Right lobe of liver (tissue), 6 donors: ENCODE measurements at regions not wholly inside any gene's neighbourhood (a gene's known extent, or its start where the extent isn't known, plus 50 kb on each side); places are given as distances from the start of the nearest gene placed in this dataset.

Experiments used
- ATAC-seq, 4 donors: fragments of 200-7000 bp; cut with Tn5 transposase; one replicate each; pipeline ENCODE4 v1.9.1; 2020; ENCODE audit warnings: mild to moderate bottlenecking in 4 of 4, moderate library complexity in 4 of 4
- DNase-seq, 3 donors: peaks; one replicate each; pipeline ENCODE4 v3.0.0-alpha.2; 2020
- H3K27ac ChIP-seq, 3 donors: fragments of 200-600 bp; one replicate each; pipeline ENCODE4 v1.8.0; 2022
- H3K27me3 ChIP-seq, 2 donors: fragments of 200-600 bp; one replicate each; pipeline ENCODE4 v1.8.0; 2022
- H3K36me3 ChIP-seq, 4 donors: fragments of 200-600 bp; sonication (generic) in 1 of 4; one replicate each; pipeline versions ENCODE4 v1.5.1 to v1.8.0; 2017 to 2022; ENCODE audit warnings: control low read depth in 1 of 4
- H3K4me1 ChIP-seq, 4 donors: fragments of 200-600 bp; sonication (generic) in 1 of 4; one replicate each; pipeline versions ENCODE4 v1.5.1 to v1.8.0; 2017 to 2022; ENCODE audit warnings: control low read depth in 1 of 4
- H3K4me3 ChIP-seq, 3 donors: fragments of 200-600 bp; one replicate each; pipeline ENCODE4 v1.8.0; 2022
- H3K9me3 ChIP-seq, 4 donors: fragments of 200-600 bp; sonication (generic) in 1 of 4; one replicate each; pipeline versions ENCODE4 v1.5.1 to v1.8.0; 2017 to 2022; ENCODE audit warnings: control low read depth in 1 of 4
- CTCF ChIP-seq, 4 donors: fragments of 200-600 bp in 3 of 4; fragments of 450-650 bp in 1 of 4; IDR thresholded peaks; one replicate each; pipeline versions ENCODE4 v1.5.1 to v1.8.0; 2016 to 2022; ENCODE audit warnings: antibody characterized with exemption in 4 of 4, mild to moderate bottlenecking in 2 of 4
- POLR2A ChIP-seq: fragments of 450-650 bp; IDR thresholded peaks from one replicate; pipeline ENCODE4 v1.6.1; 2017; ENCODE audit warnings: antibody characterized with exemption, mild to moderate bottlenecking
- WGBS: methylation state at CpG from one replicate; pipeline ENCODE4 v1.1.6; 2018; ENCODE audit warnings: low coverage, low lambda C conversion rate; ENCODE audit not compliant: insufficient coverage; ENCODE audit errors: missing lambda C conversion rate; 5-methylcytosine and 5-hydroxymethylcytosine counted together
- intact Hi-C, 2 donors: fragments of 100-400 bp; cut with DNase I; formaldehyde crosslinking; loops; one replicate each; pipeline versions ENCODE4 v1.11.2 to v1.14.1; 2022
- donor health status: DM: no; HTN: yes; CAD: no.
- donor health status: DM: no; HTN: no; CAD: no.
- donor health status: DM: no; HTN: no; CAD: no.
- donor health status: DM: no; HTN: yes; CAD: no.
- donor health status: DM: no; HTN: yes; CAD: no.

- no peaks in the 10 kb centered on the region for H3K27me3 ChIP-seq
- ATAC-seq (no peak), DNase-seq (no peak)
- H3K27ac ChIP-seq, result no peak overlapping the region
- WGBS, result 39% methylated on average over 4 of the region's 4 CpGs
- H3K4me3 ChIP-seq, result no peak overlapping the region
- H3K4me1 ChIP-seq, result no peaks in the 10 kb centered on the region
- intact Hi-C loops, result no loop called here
- TF ChIP-seq POLR2A (no peak), CTCF (IDR thresholded peaks at IDR 0.05) (no peak)
- no peaks in the 10 kb centered on the region for H3K9me3 ChIP-seq
- no peaks in the 10 kb centered on the region for H3K36me3 ChIP-seq
Observed at GRCh38 chrX:22366906-22367305, 94.2 kb downstream of the CBLL2 start.

GRCh38 chrX:22373094-22373493, 100.4 kb downstream of the CBLL2 start:
- no peaks in the 10 kb centered on the region for H3K4me1 ChIP-seq
- ATAC-seq (no peak), DNase-seq (no peak)
- WGBS, result 36% methylated on average over 2 of the region's 3 CpGs
- TF ChIP-seq POLR2A (no peak), CTCF (IDR thresholded peaks at IDR 0.05) (no peak)
- H3K4me3 ChIP-seq, result no peak overlapping the region
- intact Hi-C loops, result no loop called here
- no peaks in the 10 kb centered on the region for H3K27me3 ChIP-seq
- no peaks in the 10 kb centered on the region for H3K36me3 ChIP-seq
- no peak overlapping the region for H3K27ac ChIP-seq
- H3K9me3 ChIP-seq, result no peaks in the 10 kb centered on the region

GRCh38 chrX:22373766-22374165, 101.1 kb downstream of the CBLL2 start:
- Histone ChIP-seq H3K4me1 (no peaks in the 10 kb centered on the region), H3K27ac (no peak overlapping the region), H3K27me3 (no peaks in the 10 kb centered on the region), H3K4me3 (no peak overlapping the region), H3K9me3 (no peaks in the 10 kb centered on the region), H3K36me3 (no peaks in the 10 kb centered on the region)
- 23% methylated on average over 1 of the region's 1 CpG for WGBS
- intact Hi-C loops, result no loop called here
- no peak for DNase-seq
- ATAC-seq, result no peak
- TF ChIP-seq CTCF (IDR thresholded peaks at IDR 0.05), result no peak
- no peak for TF ChIP-seq POLR2A

GRCh38 chrX:22376369-22376768, 103.7 kb downstream of the CBLL2 start:
- ATAC-seq, result no peak
- Histone ChIP-seq H3K36me3 (no peaks in the 10 kb centered on the region), H3K27ac (no peak overlapping the region), H3K4me3 (no peak overlapping the region), H3K27me3 (no peaks in the 10 kb centered on the region), H3K9me3 (no peaks in the 10 kb centered on the region), H3K4me1 (no peaks in the 10 kb centered on the region)
- intact Hi-C loops, result no loop called here
- TF ChIP-seq POLR2A (no peak), CTCF (IDR thresholded peaks at IDR 0.05) (no peak)
- DNase-seq, result no peak
- WGBS, result 32% methylated on average over 2 of the region's 2 CpGs

GRCh38 chrX:22378296-22378695, 105.6 kb downstream of the CBLL2 start:
- intact Hi-C loops, result no loop called here
- DNase-seq (no peak), ATAC-seq (no peak)
- no peaks in the 10 kb centered on the region for H3K4me1 ChIP-seq
- TF ChIP-seq POLR2A, result no peak
- TF ChIP-seq CTCF (IDR thresholded peaks at IDR 0.05), result no peak
- no peak overlapping the region for H3K4me3 ChIP-seq
- 41% methylated on average over 4 of the region's 4 CpGs for WGBS
- no peaks in the 10 kb centered on the region for H3K9me3 ChIP-seq
- H3K36me3 ChIP-seq, result no peaks in the 10 kb centered on the region
- H3K27me3 ChIP-seq, result no peaks in the 10 kb centered on the region
- H3K27ac ChIP-seq, result no peak overlapping the region
